ENCODE measurements at regions not wholly inside any gene's neighbourhood (a gene's known extent, or its start where the extent isn't known, plus 50 kb on each side); places are given as distances from the start of the nearest gene placed in this dataset.

DNA sequence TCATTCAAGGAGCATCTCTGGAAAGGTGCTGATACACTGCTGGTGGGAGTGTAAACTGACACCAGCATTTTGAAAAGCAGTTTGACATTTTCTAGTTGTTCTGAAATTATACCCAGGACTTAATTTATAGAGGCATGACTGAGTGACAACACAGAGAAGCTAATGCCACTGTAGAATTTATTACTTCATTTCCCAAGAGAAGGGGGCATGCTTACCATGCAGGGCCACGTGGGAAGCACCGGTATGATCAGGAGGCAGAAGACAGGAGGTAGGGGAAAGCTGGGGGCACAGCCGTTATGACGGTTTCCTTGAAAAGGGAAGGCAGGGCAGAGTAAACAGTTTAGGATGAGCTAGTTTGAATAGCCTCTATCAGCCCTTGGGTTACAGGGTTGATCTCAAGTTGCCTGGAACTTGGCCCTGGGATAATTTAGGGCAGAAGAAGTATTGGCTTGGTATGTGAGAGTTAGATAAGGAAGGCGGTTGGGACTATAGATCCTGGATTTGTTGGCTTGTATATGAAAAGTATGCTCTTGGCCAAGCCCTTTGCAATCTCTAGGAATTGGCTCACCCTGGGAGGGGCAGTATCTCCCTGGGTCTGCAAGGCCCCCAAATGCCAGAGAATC, 305.7 kb downstream of the ENC1 start:
- Histone ChIP-seq H3K9me3 (ENCODE audit: control insufficient read depth in 1 of 2, low read length in 2 of 2) (no peaks in the 10 kb centered on the region), H3K4me1 (ENCODE audit: control insufficient read depth in 1 of 2, insufficient read depth in 2 of 2, low read length in 2 of 2) (peaks cover 0 to 22% of the 10 kb centered on the region in 2 donors), H3K27ac (ENCODE audit: low read length) (no peak overlapping the region), H3K4me3 (ENCODE audit: low read depth in 1 of 2, low read length in 2 of 2) (no peak overlapping the region), H3K36me3 (ENCODE audit: control insufficient read depth in 1 of 2, insufficient read depth in 2 of 2, low read length in 2 of 2) (no peaks in the 10 kb centered on the region), H3K27me3 (ENCODE audit: low read depth, low read length) (no peaks in the 10 kb centered on the region)

DNA sequence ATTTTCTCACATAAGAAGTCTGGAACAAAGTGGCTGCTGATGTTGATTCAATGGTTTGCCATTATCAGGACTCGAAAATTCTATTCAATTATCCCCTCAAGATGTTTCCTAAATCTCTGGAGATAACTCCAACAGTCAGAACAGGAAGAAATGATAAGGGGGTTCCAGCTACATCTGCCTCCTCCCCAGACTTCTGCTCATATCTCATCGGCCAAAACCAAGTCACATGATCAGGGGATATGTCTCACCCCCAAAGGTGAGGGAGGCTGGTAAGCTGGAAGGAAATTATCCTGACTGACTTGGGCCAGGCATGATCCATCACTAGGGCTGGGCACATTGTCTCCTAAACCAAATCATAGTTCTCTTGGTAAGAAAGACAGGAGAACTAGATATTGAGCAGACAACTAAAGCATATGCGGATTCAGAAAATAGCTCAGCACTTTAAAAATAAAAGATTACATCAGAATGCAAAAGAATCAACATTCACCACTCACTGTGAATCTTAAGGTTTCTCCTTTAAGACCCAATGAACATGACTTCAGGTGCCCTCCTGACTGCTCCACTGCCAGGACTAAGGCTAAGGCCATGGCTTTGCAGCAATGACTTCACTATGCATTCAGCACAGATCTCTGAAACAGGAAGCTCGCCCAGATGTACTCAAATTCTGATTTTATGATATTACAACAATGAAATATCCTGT, 306.3 kb downstream of the ENC1 start:
- no peaks in the 10 kb centered on the region for H3K36me3 ChIP-seq (ENCODE audit: control insufficient read depth in 1 of 2, insufficient read depth in 2 of 2, low read length in 2 of 2)
- H3K27me3 ChIP-seq (ENCODE audit: low read depth, low read length) = no peaks in the 10 kb centered on the region
- no peaks in the 10 kb centered on the region for H3K9me3 ChIP-seq (ENCODE audit: control insufficient read depth in 1 of 2, low read length in 2 of 2)
- no peak overlapping the region for H3K27ac ChIP-seq (ENCODE audit: low read length)
- H3K4me3 ChIP-seq (ENCODE audit: low read depth in 1 of 2, low read length in 2 of 2) = no peak overlapping the region
- H3K4me1 ChIP-seq (ENCODE audit: control insufficient read depth in 1 of 2, insufficient read depth in 2 of 2, low read length in 2 of 2) = peaks cover 0 to 22% of the 10 kb centered on the region in 2 donors

DNA sequence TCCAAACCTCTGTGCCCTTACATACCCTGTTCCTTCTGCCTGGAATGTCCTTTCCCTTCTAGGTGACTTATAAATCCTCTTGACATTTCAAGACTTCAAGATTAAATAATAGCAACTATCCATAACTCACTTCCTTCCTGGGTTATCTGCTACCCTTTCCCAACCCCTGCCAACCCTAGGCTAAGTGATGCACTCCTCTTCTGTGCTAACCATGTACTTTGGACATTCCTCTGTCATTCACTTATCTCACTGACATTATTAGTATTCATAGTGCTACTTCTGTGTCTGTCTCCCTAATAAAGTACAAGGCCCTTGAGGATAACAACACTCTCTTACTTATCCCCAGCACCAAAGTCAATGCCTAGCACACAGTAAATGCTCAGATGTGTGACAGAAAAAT, 307.1 kb downstream of the ENC1 start:
- H3K27ac ChIP-seq (ENCODE audit: low read length) = no peak overlapping the region
- H3K27me3 ChIP-seq (ENCODE audit: low read depth, low read length) = no peaks in the 10 kb centered on the region
- peaks cover 0 to 22% of the 10 kb centered on the region in 2 donors for H3K4me1 ChIP-seq (ENCODE audit: control insufficient read depth in 1 of 2, insufficient read depth in 2 of 2, low read length in 2 of 2)
- H3K36me3 ChIP-seq (ENCODE audit: control insufficient read depth in 1 of 2, insufficient read depth in 2 of 2, low read length in 2 of 2) = no peaks in the 10 kb centered on the region
- no peak overlapping the region for H3K4me3 ChIP-seq (ENCODE audit: low read depth in 1 of 2, low read length in 2 of 2)
- no peaks in the 10 kb centered on the region for H3K9me3 ChIP-seq (ENCODE audit: control insufficient read depth in 1 of 2, low read length in 2 of 2)

DNA sequence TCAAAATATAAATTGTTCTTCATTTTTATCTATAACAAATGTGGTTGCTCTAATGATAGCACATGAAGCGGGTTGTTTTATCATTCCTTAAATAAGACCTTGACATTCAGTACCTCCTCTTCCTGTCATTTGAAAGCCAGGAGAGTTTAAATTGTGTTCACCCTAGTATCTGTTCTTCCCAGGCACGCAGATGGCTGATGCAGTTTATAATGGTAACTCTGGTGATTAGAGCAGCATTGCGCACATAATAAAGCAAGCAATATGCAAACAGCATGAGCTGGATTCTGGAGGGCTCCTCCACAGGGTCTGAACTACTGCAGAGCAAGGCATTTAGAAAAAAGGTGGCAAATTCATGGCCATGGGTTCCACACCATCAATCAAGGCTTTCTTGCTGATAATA, 307.8 kb downstream of the ENC1 start:
- no peak overlapping the region for H3K4me3 ChIP-seq (ENCODE audit: low read depth in 1 of 2, low read length in 2 of 2)

DNA sequence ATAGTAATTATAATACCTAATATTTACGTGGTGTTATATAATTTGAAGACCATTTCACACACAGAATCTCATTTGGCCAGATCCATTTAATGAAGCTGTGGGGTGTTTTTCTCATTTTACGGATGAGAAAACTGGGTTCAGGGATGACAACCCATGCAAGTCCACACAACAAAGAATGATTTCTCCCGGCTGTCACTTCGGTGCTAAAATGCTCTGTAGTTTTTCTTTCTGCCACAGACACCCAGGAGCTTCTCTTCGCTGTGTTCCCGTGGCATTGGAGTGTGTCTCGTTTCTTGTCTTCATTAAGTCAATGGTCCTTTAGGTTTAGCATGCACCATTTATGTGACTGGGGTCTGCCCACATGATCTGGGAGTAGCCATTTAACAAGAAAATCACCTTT, 308.5 kb downstream of the ENC1 start:
- H3K27me3 ChIP-seq (ENCODE audit: low read depth, low read length) = no peaks in the 10 kb centered on the region
- no peak overlapping the region for H3K4me3 ChIP-seq (ENCODE audit: low read depth in 1 of 2, low read length in 2 of 2)
- peaks cover 0 to 9% of the 10 kb centered on the region in 2 donors for H3K4me1 ChIP-seq (ENCODE audit: control insufficient read depth in 1 of 2, insufficient read depth in 2 of 2, low read length in 2 of 2)
- no peak overlapping the region for H3K27ac ChIP-seq (ENCODE audit: low read length)
- no peaks in the 10 kb centered on the region for H3K9me3 ChIP-seq (ENCODE audit: control insufficient read depth in 1 of 2, low read length in 2 of 2)
- no peaks in the 10 kb centered on the region for H3K36me3 ChIP-seq (ENCODE audit: control insufficient read depth in 1 of 2, insufficient read depth in 2 of 2, low read length in 2 of 2)

More for the DNA sequence above, 307.8 kb downstream of the ENC1 start:
- Histone ChIP-seq H3K9me3 (ENCODE audit: control insufficient read depth in 1 of 2, low read length in 2 of 2) (no peaks in the 10 kb centered on the region), H3K4me1 (ENCODE audit: control insufficient read depth in 1 of 2, insufficient read depth in 2 of 2, low read length in 2 of 2) (peaks cover 0 to 15% of the 10 kb centered on the region in 2 donors), H3K36me3 (ENCODE audit: control insufficient read depth in 1 of 2, insufficient read depth in 2 of 2, low read length in 2 of 2) (no peaks in the 10 kb centered on the region), H3K27ac (ENCODE audit: low read length) (no peak overlapping the region), H3K27me3 (ENCODE audit: low read depth, low read length) (no peaks in the 10 kb centered on the region)

DNA sequence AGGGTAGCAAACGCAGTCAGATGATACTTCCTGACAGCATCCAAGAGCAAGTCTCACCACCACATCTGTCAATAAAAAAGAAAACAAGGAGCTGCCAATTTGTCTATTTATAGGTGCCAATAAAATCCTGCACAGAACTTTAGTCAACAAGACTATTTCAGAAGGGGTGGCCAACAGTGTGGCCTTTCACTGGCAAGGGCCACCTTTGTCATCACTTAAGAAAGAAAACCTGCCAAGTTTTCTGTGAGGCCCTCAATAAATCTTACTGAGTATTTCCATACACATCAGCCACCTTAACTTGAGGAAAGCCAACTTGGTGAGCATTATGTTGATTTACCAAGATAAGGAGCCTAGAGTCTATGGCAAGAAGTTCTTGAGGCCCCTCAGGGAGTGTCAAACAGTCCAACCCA, 312.3 kb downstream of the ENC1 start:
- H3K36me3 ChIP-seq (ENCODE audit: control insufficient read depth in 1 of 2, insufficient read depth in 2 of 2, low read length in 2 of 2) = no peaks in the 10 kb centered on the region
- no peaks in the 10 kb centered on the region for H3K4me1 ChIP-seq (ENCODE audit: control insufficient read depth in 1 of 2, insufficient read depth in 2 of 2, low read length in 2 of 2)

DNA sequence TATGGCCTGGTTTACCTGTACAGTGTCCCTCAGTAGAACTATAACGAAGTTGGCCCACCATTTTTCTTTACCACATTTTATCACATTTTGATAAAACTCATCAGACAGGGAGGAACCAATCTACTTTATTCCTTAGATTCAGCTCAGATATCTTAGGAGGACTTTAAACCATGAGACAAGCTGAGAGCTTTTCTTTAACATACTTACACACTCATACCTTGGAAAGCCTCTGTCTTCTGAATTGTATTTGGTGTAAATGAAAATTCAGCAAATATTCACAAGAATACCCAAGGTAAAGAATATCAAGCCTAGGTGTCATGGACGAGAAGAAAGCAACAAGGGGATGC, 313.2 kb downstream of the ENC1 start:
- Histone ChIP-seq H3K9me3 (ENCODE audit: control insufficient read depth in 1 of 2, low read length in 2 of 2) (no peaks in the 10 kb centered on the region), H3K36me3 (ENCODE audit: control insufficient read depth in 1 of 2, insufficient read depth in 2 of 2, low read length in 2 of 2) (no peaks in the 10 kb centered on the region), H3K4me1 (ENCODE audit: control insufficient read depth in 1 of 2, insufficient read depth in 2 of 2, low read length in 2 of 2) (no peaks in the 10 kb centered on the region), H3K27me3 (ENCODE audit: low read depth, low read length) (no peaks in the 10 kb centered on the region), H3K27ac (ENCODE audit: low read length) (no peak overlapping the region), H3K4me3 (ENCODE audit: low read depth in 1 of 2, low read length in 2 of 2) (no peak overlapping the region)

More for the DNA sequence above, 312.3 kb downstream of the ENC1 start:
- Histone ChIP-seq H3K4me3 (ENCODE audit: low read depth in 1 of 2, low read length in 2 of 2) (no peak overlapping the region), H3K9me3 (ENCODE audit: control insufficient read depth in 1 of 2, low read length in 2 of 2) (no peaks in the 10 kb centered on the region), H3K27ac (ENCODE audit: low read length) (no peak overlapping the region), H3K27me3 (ENCODE audit: low read depth, low read length) (no peaks in the 10 kb centered on the region)

DNA sequence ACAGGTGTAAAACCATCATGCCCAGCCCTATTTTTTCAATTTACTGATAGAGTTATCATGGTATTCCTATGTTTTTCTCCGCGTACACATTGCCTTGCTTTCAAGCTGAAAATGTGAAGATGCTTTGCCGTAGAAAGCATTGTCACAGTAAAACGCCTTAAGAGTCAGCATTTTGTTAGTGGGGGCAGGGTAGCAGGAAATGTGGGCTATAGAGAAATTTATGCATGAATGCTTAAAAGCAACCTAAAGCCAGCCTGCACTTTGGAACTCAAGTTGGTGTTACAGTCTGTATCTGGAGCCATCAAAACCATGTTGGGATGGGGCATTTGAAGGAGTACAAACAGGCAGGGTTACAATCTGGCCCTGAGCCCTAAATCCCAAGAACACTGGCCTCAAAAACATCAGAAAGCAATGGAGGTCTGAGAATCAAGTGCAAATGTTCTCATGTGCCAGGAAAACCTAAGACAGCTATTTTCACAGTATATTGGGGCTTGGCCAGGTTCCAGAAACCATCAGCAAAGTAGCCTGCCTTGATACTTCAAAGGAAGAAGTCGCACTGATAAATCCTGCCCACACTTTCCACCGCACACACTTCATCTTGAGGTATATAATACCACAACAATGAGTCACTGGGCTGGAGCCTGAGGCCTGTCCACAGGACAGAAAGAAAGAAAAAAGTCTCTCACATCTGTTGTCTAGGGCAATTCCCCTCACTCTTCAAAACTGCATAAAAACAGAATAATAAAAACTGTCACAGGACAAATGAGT, 313.8 kb downstream of the ENC1 start:
- Histone ChIP-seq H3K4me1 (ENCODE audit: control insufficient read depth in 1 of 2, insufficient read depth in 2 of 2, low read length in 2 of 2) (no peaks in the 10 kb centered on the region), H3K4me3 (ENCODE audit: low read depth in 1 of 2, low read length in 2 of 2) (no peak overlapping the region), H3K36me3 (ENCODE audit: control insufficient read depth in 1 of 2, insufficient read depth in 2 of 2, low read length in 2 of 2) (no peaks in the 10 kb centered on the region), H3K9me3 (ENCODE audit: control insufficient read depth in 1 of 2, low read length in 2 of 2) (no peaks in the 10 kb centered on the region), H3K27me3 (ENCODE audit: low read depth, low read length) (no peaks in the 10 kb centered on the region), H3K27ac (ENCODE audit: low read length) (no peak overlapping the region)

DNA sequence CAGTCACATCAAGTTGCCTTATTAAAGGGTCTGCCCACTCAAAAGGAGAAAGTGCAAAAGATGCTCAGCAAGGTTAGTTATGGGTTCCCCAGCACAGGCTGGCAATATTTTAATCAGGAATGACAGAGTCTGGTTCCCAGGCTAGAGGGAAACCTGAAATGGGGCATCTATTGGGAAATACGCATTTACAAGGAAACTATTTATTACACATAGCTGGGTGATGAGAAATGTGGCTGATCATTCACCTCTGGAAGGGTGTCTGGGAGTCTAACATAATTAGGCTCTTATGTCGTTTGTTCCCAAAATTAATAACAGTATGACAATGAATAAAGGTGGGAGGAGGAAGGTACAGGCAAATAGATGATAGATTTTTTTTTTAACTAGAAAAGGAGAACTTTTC, 314.7 kb downstream of the ENC1 start:
- H3K27ac ChIP-seq (ENCODE audit: low read length) = no peak overlapping the region
- H3K27me3 ChIP-seq (ENCODE audit: low read depth, low read length) = no peaks in the 10 kb centered on the region
- no peak overlapping the region for H3K4me3 ChIP-seq (ENCODE audit: low read depth in 1 of 2, low read length in 2 of 2)

DNA sequence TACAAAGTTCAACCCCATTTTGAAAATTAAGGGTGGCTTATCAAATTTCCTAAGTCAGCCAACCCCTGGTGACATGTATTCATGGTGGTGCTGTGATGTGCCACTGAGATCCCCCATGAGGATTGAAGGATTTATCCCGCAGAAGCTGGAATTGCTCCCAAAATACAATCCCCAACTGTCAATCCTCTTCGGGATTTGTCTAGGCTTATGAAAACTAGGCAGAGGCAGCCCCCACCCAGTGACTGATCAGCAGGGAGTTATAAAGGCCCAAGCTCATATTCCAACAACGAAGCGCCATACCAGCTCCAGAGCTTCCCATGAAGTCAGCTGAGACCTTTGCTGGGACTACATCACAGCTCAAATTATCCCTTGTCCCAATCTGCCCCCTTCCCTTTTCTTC, 316.0 kb downstream of the ENC1 start:
- no peaks in the 10 kb centered on the region for H3K27me3 ChIP-seq (ENCODE audit: low read depth, low read length)
- H3K27ac ChIP-seq (ENCODE audit: low read length) = no peak overlapping the region
- H3K9me3 ChIP-seq (ENCODE audit: control insufficient read depth in 1 of 2, low read length in 2 of 2) = no peaks in the 10 kb centered on the region
- H3K4me1 ChIP-seq (ENCODE audit: control insufficient read depth in 1 of 2, insufficient read depth in 2 of 2, low read length in 2 of 2) = no peaks in the 10 kb centered on the region
- H3K36me3 ChIP-seq (ENCODE audit: control insufficient read depth in 1 of 2, insufficient read depth in 2 of 2, low read length in 2 of 2) = no peaks in the 10 kb centered on the region
- H3K4me3 ChIP-seq (ENCODE audit: low read depth in 1 of 2, low read length in 2 of 2) = no peak overlapping the region

More for the DNA sequence above, 314.7 kb downstream of the ENC1 start:
- Histone ChIP-seq H3K4me1 (ENCODE audit: control insufficient read depth in 1 of 2, insufficient read depth in 2 of 2, low read length in 2 of 2) (no peaks in the 10 kb centered on the region), H3K36me3 (ENCODE audit: control insufficient read depth in 1 of 2, insufficient read depth in 2 of 2, low read length in 2 of 2) (no peaks in the 10 kb centered on the region), H3K9me3 (ENCODE audit: control insufficient read depth in 1 of 2, low read length in 2 of 2) (no peaks in the 10 kb centered on the region)

DNA sequence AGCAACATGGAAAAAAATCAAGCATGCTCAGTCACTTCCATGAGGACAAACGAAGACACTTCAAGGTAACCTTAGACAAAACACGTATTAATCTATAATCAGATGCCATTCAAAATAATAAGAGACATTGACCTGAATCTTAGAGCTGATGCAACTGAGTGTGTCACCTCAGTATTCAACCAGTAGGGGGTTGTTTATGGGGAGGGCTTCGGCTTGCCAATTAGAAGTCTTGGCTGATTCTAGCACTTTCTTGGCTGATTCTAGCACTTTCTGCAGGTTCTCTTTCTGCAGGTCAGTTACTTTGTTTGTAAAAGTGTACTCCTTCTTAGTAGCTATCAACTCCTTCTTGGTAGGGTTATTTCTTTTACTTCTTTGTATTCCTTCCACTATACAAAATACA, 317.6 kb downstream of the ENC1 start:
- Histone ChIP-seq H3K9me3 (ENCODE audit: control insufficient read depth in 1 of 2, low read length in 2 of 2) (no peaks in the 10 kb centered on the region), H3K4me3 (ENCODE audit: low read depth in 1 of 2, low read length in 2 of 2) (no peak overlapping the region), H3K27me3 (ENCODE audit: low read depth, low read length) (no peaks in the 10 kb centered on the region), H3K27ac (ENCODE audit: low read length) (no peak overlapping the region), H3K4me1 (ENCODE audit: control insufficient read depth in 1 of 2, insufficient read depth in 2 of 2, low read length in 2 of 2) (no peaks in the 10 kb centered on the region), H3K36me3 (ENCODE audit: control insufficient read depth in 1 of 2, insufficient read depth in 2 of 2, low read length in 2 of 2) (no peaks in the 10 kb centered on the region)
